Skeletal muscle cell (primary cell): ENCODE measurements at regions not wholly inside any gene's neighbourhood (a gene's known extent, or its start where the extent isn't known, plus 50 kb on each side); places are given as distances from the start of the nearest gene placed in this dataset.
A peak's percentile ranks its signal among the peaks of the same experiment; 100 is the strongest.

Source experiments
- DNase-seq: peaks from one replicate; pipeline ENCODE4 v3.0.0-alpha.2; 2010; ENCODE audit warnings: low read depth
- H3K4me3 ChIP-seq: 2 replicates; pipeline ENCODE4 v1.5.1; 2011; ENCODE audit warnings: low read depth, mild to moderate bottlenecking, control low read depth, low read length, moderate library complexity

GRCh38 chr21:16069178-16070112 is 339.7 kb downstream of the USP25 start:
- no peak for DNase-seq
- H3K4me3 ChIP-seq: no peak overlapping the region

- H3K4me3 ChIP-seq: no peak overlapping the region
Measured at GRCh38 chr21:16070207-16070651, 340.4 kb downstream of the USP25 start.

GRCh38 chr21:16071092-16071491 is 341.3 kb downstream of the USP25 start:
- peak overlapping the region; percentile 12 for H3K4me3 ChIP-seq
- DNase-seq: no peak

More at GRCh38 chr21:16070207-16070651, 340.4 kb downstream of the USP25 start:
- no peak for DNase-seq

GRCh38 chr21:16071761-16072160 is 342.0 kb downstream of the USP25 start:
- DNase-seq: no peak
- peak overlapping the region; percentile 23 for H3K4me3 ChIP-seq

- peak overlapping the region; percentile 5 for H3K4me3 ChIP-seq
- no peak for DNase-seq
Measured at GRCh38 chr21:16072221-16072620, 342.4 kb downstream of the USP25 start.

- peak; percentile 94 for DNase-seq
- H3K4me3 ChIP-seq: no peak overlapping the region
Measured at GRCh38 chr21:16072737-16073136, 343.0 kb downstream of the USP25 start.

GRCh38 chr21:16073586-16073985 is 343.8 kb downstream of the USP25 start:
- no peak overlapping the region for H3K4me3 ChIP-seq
- no peak for DNase-seq

GRCh38 chr21:16074950-16075489 is 345.2 kb downstream of the USP25 start:
- H3K4me3 ChIP-seq: no peak overlapping the region
- no peak for DNase-seq

- DNase-seq: no peak
- no peak overlapping the region for H3K4me3 ChIP-seq
Measured at GRCh38 chr21:16075649-16076282, 346.0 kb downstream of the USP25 start.

- H3K4me3 ChIP-seq: no peak overlapping the region
- DNase-seq: no peak
Measured at GRCh38 chr21:16076465-16076864, 346.7 kb downstream of the USP25 start.

- no peak overlapping the region for H3K4me3 ChIP-seq
- no peak for DNase-seq
Measured at GRCh38 chr21:16078382-16078781, 348.6 kb downstream of the USP25 start.

- H3K4me3 ChIP-seq: no peak overlapping the region
- peak; percentile 54 for DNase-seq
Measured at GRCh38 chr21:16079830-16080229, 350.0 kb downstream of the USP25 start.

- H3K4me3 ChIP-seq: no peak overlapping the region
- no peak for DNase-seq
Measured at GRCh38 chr21:16081304-16081703, 351.5 kb downstream of the USP25 start.

GRCh38 chr21:16082038-16082816 is 352.4 kb downstream of the USP25 start:
- H3K4me3 ChIP-seq: no peak overlapping the region
- DNase-seq: no peak

- DNase-seq: no peak
- no peak overlapping the region for H3K4me3 ChIP-seq
Measured at GRCh38 chr21:16084776-16085364, 355.1 kb downstream of the USP25 start.

GRCh38 chr21:16085421-16085820 is 355.6 kb downstream of the USP25 start:
- no peak overlapping the region for H3K4me3 ChIP-seq
- DNase-seq: no peak

- no peak overlapping the region for H3K4me3 ChIP-seq
Measured at GRCh38 chr21:16086121-16086520, 356.3 kb downstream of the USP25 start.

GRCh38 chr21:16086936-16087335 is 357.2 kb downstream of the USP25 start:
- DNase-seq: no peak
- no peak overlapping the region for H3K4me3 ChIP-seq

More at GRCh38 chr21:16086121-16086520, 356.3 kb downstream of the USP25 start:
- DNase-seq: no peak

- no peak overlapping the region for H3K4me3 ChIP-seq
Measured at GRCh38 chr21:16087523-16087922, 357.7 kb downstream of the USP25 start.

More at GRCh38 chr21:16087523-16087922, 357.7 kb downstream of the USP25 start:
- DNase-seq: no peak
